Muscle of leg (tissue), 3 donors: ENCODE measurements at regions not wholly inside any gene's neighbourhood (a gene's known extent, or its start where the extent isn't known, plus 50 kb on each side); places are given as distances from the start of the nearest gene placed in this dataset.
A peak's percentile ranks its signal among the peaks of the same experiment; 100 is the strongest.

ENCODE experiments used
- DNase-seq: peaks from one replicate; pipeline ENCODE4 v3.0.0; 2013
- H3K27ac ChIP-seq: one replicate; pipeline ENCODE4 v1.5.1; 2013; ENCODE audit warnings: mild to moderate bottlenecking, low read length, control low read depth
- H3K27me3 ChIP-seq: one replicate; pipeline ENCODE4 v1.6.1; 2013; ENCODE audit warnings: low read length; ENCODE audit not compliant: control insufficient read depth, insufficient read depth
- H3K36me3 ChIP-seq: one replicate; pipeline ENCODE4 v1.6.1; 2013; ENCODE audit warnings: low read length; ENCODE audit not compliant: control insufficient read depth, insufficient read depth
- H3K4me1 ChIP-seq: one replicate; pipeline ENCODE4 v1.6.1; 2013; ENCODE audit warnings: low read length; ENCODE audit not compliant: control insufficient read depth, insufficient read depth
- H3K4me3 ChIP-seq: one replicate; pipeline ENCODE4 v1.5.1; 2013; ENCODE audit warnings: low read length, control low read depth
- H3K9me3 ChIP-seq: replicated peaks from 2 replicates; pipeline ENCODE4 v1.6.1; 2013; ENCODE audit warnings: low read depth, low read length; ENCODE audit not compliant: control insufficient read depth
- WGBS: methylation state at CpG from one replicate; pipeline ENCODE4 v1.1.5; 2013; ENCODE audit warnings: missing lambda C conversion rate; ENCODE audit not compliant: insufficient coverage; 5-methylcytosine and 5-hydroxymethylcytosine counted together

DNA sequence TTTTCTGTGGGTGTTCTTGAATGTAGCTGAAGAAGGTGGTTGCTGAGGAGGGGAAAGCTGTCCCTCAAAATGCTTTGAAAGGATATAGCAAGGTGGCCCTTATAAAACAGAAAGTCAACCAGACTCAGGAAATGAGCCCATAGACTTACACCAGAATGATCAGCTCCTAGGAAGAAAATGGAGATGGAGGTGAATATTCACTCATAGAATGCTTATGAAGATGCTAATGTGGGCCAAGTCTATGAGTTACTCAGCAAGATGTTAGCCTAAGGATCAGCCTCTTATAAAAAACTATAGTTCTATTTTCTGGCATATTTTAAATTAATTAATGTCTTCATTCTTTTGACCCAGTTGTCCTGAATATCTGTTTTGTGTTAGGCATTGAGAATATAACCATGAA, 1054.0 kb downstream of the AGBL1 start:
- H3K27ac ChIP-seq: no peak overlapping the region
- H3K4me1 ChIP-seq: no peaks in the 10 kb centered on the region
- no peak overlapping the region for H3K4me3 ChIP-seq
- DNase-seq: no peak
- no peaks in the 10 kb centered on the region for H3K27me3 ChIP-seq
- H3K9me3 ChIP-seq: no peaks in the 10 kb centered on the region
- no peaks in the 10 kb centered on the region for H3K36me3 ChIP-seq

DNA sequence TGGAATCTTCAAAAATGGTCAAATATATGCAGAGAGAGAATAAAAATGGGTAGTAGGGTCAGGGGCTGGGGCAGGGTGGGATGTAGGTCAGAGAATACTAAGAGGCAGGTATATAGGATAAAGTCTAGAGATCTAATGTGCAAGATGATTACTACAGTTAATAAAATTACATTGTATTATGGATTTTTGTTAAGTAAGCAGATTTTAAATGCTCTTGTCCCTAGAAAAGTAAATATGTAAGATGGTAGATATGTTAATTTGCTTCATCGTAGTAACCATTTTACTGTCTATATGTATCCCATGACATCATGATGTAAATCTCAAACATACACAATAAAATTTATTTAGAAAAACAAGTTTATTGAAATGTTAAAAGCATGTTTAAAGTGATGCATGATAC, 1051.4 kb downstream of the AGBL1 start:
- H3K4me1 ChIP-seq: no peaks in the 10 kb centered on the region
- no peak for DNase-seq
- no peak overlapping the region for H3K4me3 ChIP-seq
- no peaks in the 10 kb centered on the region for H3K36me3 ChIP-seq
- no CpG with 5 or more reads among the region's 1 CpG for WGBS
- H3K27me3 ChIP-seq: no peaks in the 10 kb centered on the region
- H3K27ac ChIP-seq: no peak overlapping the region
- no peaks in the 10 kb centered on the region for H3K9me3 ChIP-seq

DNA sequence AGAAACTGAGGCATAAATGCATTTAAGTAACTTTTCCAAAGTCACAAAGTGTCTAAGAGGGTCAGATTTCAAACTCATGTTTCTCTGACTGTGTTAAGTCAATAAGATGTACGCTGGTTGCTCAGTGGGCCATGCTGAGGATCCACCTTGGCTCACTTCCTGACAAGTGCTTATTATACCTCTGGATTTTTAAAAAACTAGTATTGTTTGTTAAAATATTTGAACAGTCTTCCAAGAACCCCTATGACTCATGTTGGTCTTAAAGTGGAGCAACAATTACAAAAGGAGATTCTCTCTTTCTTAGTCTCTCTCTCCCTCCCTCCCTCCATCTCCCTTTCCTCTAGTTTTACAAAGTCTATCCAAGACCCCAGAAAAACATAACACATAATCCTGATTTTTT, 1050.2 kb downstream of the AGBL1 start:
- Histone ChIP-seq H3K9me3 (no peaks in the 10 kb centered on the region), H3K36me3 (no peaks in the 10 kb centered on the region), H3K4me1 (no peaks in the 10 kb centered on the region), H3K4me3 (no peak overlapping the region), H3K27ac (no peak overlapping the region), H3K27me3 (no peaks in the 10 kb centered on the region)
- DNase-seq: no peak
- no CpG with 5 or more reads among the region's 1 CpG for WGBS

DNA sequence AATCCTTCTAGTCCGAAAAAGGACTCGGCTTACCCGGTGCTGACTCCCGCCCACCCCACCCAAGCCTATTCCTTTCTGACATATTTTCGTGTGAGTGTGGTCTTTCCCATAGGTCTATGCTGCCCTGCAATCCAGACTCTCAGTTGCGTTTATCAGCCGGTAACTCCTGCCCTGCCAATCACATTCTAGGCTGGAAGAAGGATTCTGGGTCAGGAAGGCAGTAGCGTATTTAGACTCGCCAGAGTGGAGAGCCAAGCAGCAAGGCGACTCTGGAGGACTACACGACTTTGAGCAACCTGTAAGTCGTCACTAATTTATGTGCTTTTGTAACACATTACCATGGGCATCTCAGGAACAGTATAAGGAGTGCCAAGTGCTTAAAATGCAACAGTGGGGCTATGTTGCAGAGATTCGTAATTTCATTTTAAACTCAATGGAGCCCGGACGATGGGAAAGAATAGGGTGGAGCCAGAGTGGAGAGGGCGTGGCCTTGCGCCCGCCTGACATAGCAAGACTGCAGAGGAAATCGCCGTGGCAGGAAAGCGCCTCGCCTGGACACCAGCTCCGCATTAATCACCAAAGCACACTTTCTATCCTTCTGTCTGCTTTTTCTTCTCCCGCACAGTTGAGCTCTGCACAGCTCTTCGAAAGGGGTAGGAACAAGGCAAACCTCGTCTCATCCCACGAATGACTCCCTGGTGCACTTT, 1044.2 kb downstream of the AGBL1 start:
- WGBS: 90% methylated on average over 16 of the region's 27 CpGs
- H3K36me3 ChIP-seq: no peaks in the 10 kb centered on the region
- no peak overlapping the region for H3K4me3 ChIP-seq
- no peaks in the 10 kb centered on the region for H3K27me3 ChIP-seq
- DNase-seq: no peak
- no peak overlapping the region for H3K27ac ChIP-seq
- H3K9me3 ChIP-seq: no peaks in the 10 kb centered on the region
- no peaks in the 10 kb centered on the region for H3K4me1 ChIP-seq

DNA sequence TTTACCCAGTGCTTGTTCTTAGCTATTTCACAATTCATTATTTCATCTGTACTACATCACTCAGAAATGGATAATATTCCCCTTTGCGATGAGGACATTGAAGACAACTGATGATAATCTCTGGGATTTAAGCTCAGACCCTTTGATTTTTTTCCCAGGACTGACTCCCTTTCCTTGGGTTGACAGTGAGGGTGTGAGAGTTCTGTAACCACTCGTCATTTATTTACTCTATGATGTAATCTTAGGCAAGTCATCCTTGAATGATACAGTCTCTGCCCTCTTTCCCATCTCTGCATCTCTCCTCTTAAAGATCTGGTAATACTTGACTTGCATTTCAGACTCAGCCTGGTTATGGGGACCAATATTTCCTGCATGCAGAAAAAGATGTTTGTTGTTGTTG, 1041.7 kb downstream of the AGBL1 start:
- H3K27me3 ChIP-seq: no peaks in the 10 kb centered on the region
- no peak overlapping the region for H3K27ac ChIP-seq
- H3K36me3 ChIP-seq: no peaks in the 10 kb centered on the region
- H3K4me3 ChIP-seq: no peak overlapping the region
- WGBS: no CpG with 5 or more reads among the region's 2 CpGs
- peaks cover 3% of the 10 kb centered on the region for H3K4me1 ChIP-seq
- no peaks in the 10 kb centered on the region for H3K9me3 ChIP-seq
- no peak for DNase-seq

DNA sequence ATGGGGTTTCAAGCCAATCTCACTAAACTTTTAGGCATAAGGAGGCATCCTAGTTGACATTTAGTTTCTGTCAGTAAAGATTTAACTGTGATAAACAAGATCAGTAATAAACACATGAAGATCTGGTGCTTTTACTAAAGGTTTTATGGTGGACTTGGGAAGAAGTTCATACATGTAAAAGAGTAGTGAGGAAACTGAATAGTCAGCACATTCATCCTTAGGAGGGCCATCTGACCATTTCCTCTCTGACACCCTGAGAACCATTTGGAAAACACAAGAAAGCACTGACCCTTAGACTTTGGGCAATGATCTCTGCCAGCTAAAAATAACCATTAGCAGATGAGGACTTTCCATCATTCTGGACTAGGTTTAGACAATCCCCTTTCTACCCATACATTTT, 1040.9 kb downstream of the AGBL1 start:
- Histone ChIP-seq H3K4me1 (peaks cover 3% of the 10 kb centered on the region), H3K27ac (no peak overlapping the region), H3K4me3 (no peak overlapping the region), H3K9me3 (no peaks in the 10 kb centered on the region), H3K27me3 (no peaks in the 10 kb centered on the region), H3K36me3 (no peaks in the 10 kb centered on the region)
- no peak for DNase-seq

DNA sequence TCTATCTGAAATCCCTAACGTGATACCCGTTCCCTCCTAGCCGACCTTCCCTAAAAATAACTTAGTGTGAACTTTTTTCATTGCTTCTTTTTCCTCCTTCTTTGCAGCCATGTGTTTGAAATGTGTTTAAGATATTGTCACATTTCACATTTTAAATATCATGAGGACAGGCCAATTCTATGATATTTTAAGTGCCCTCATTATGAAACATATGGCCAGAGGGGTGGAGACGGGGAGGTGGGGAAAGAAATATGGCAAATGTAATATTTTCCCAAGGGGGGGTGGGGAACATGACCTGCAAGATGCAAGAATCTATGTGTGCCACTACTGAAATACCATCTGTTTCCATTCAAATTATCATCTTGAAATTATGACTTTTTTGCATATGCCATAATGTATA, 1039.2 kb downstream of the AGBL1 start:
- Histone ChIP-seq H3K27me3 (no peaks in the 10 kb centered on the region), H3K9me3 (no peaks in the 10 kb centered on the region), H3K4me3 (no peak overlapping the region), H3K36me3 (no peaks in the 10 kb centered on the region), H3K4me1 (peaks cover 3% of the 10 kb centered on the region), H3K27ac (no peak overlapping the region)
- WGBS: no CpG with 5 or more reads among the region's 4 CpGs
- DNase-seq: no peak

DNA sequence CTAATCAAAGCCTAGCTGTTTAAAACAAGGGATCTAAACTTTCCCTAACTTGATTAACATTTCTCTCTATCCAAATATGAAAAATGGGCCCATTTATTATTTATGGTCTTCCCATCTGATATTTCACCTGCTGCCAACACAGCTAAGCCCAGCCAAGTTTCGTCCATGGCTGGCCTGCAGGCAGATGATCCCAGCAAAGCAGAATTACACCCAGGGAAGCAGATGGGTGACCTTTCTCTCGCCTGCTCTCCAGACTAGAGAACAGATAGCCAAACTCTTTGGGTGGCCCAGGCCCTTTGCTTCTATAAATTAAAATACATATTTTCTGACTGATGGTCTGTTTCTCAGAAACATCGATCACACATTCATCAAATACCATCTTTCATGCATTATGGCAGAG, 1038.8 kb downstream of the AGBL1 start:
- WGBS: 11% methylated on average over 1 of the region's 3 CpGs
- H3K4me1 ChIP-seq: peaks cover 3% of the 10 kb centered on the region
- DNase-seq: peak; percentile 58

DNA sequence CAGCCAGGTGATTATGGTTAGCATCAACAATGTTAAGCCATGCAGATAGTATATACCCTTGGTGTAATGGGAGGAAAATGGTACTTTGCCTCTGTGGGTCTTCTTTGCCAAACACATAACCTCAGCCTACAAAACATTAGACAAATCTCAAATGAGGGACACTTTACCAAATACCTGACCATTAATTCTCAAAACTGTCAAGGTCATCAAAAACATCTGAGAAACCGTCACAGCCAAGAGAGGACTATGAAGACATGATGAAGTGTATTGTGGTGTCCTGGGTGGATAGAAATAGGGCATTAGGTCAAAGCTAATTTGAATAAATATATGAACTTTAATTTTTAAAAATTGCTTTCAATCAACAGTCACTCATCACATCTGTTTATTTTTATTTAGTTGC, 1036.1 kb downstream of the AGBL1 start:
- Histone ChIP-seq H3K27ac (no peak overlapping the region), H3K4me3 (no peak overlapping the region), H3K4me1 (peaks cover 3% of the 10 kb centered on the region), H3K27me3 (no peaks in the 10 kb centered on the region), H3K36me3 (no peaks in the 10 kb centered on the region), H3K9me3 (no peaks in the 10 kb centered on the region)
- no peak for DNase-seq
- no CpG with 5 or more reads among the region's 1 CpG for WGBS

More for the DNA sequence above, 1038.8 kb downstream of the AGBL1 start:
- no peaks in the 10 kb centered on the region for H3K27me3 ChIP-seq
- H3K27ac ChIP-seq: no peak overlapping the region
- H3K4me3 ChIP-seq: no peak overlapping the region
- no peaks in the 10 kb centered on the region for H3K36me3 ChIP-seq
- H3K9me3 ChIP-seq: no peaks in the 10 kb centered on the region

DNA sequence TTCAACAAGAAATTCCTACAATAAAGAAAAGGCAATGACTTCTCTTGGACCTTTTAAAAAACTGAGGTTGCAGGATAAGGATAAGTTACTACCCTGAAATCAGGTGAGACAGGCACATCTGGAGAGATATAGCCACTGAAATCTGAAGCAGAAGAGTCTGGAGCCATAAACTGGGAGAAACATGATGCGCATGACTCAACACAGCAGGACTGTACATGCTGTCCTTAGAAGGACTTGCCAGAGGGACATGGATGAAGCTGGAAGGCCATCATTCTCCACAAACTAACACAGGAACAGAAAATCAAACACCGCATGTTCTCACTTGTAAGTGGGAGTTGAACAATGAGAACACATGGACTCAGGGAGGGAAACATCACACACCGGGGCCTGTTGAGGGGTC, 1020.2 kb downstream of the AGBL1 start:
- no peak overlapping the region for H3K27ac ChIP-seq
- 63% methylated on average over 1 of the region's 3 CpGs for WGBS
- peaks cover 9% of the 10 kb centered on the region for H3K9me3 ChIP-seq
- no peaks in the 10 kb centered on the region for H3K4me1 ChIP-seq
- no peak for DNase-seq
- H3K4me3 ChIP-seq: no peak overlapping the region
- no peaks in the 10 kb centered on the region for H3K36me3 ChIP-seq
- no peaks in the 10 kb centered on the region for H3K27me3 ChIP-seq

DNA sequence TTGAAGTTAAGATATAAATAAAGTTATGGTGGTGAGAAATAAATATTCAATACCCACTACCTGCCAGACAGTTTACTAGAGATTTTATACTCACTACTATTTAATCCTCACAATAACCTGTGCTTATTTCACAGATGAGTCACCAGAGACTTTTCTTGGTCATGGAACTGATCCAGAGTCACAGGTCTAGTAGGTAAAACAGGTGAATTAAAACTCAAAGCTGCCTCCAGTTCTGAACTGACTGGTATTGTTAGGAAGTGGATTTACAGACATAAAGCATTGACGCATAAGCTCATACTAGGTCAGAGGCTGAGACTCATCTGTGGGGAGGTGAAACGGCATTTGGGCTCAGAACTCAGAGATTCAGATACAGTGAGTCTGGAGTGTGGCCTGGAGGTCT, 1009.9 kb downstream of the AGBL1 start:
- H3K9me3 ChIP-seq: no peaks in the 10 kb centered on the region
- 78% methylated on average over 2 of the region's 2 CpGs for WGBS
- H3K4me1 ChIP-seq: no peaks in the 10 kb centered on the region
- H3K36me3 ChIP-seq: no peaks in the 10 kb centered on the region
- no peaks in the 10 kb centered on the region for H3K27me3 ChIP-seq
- DNase-seq: no peak
- H3K4me3 ChIP-seq: no peak overlapping the region
- no peak overlapping the region for H3K27ac ChIP-seq
